ENCODE measurements at regions not wholly inside any gene's neighbourhood (a gene's known extent, or its start where the extent isn't known, plus 50 kb on each side); places are given as distances from the start of the nearest gene placed in this dataset.

DNA sequence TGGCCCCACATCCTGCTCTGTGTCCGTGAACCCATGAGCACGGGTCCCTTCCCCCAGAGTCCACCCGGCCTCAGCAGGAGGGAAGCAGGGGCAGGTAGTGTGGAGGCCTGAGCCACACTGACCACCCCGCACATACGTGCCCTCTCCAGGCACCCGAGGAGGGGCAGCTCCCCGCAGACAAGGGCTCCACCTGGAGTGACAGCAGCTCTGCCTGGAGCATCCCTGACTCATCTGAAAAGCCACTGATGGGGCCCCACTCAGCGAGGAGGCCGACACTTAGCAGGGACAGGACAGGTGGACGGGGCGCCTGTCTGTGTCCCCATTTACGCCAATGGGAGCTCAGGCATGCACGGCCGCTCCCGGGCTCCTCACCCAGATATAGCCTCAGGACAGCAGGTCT, 237.6 kb upstream of the SFSWAP start:
- Histone ChIP-seq H2AFZ (ENCODE audit: low read depth, low read length) (no peak overlapping the region), H3K36me3 (ENCODE audit: control insufficient read depth, insufficient read depth, low read length) (no peaks in the 10 kb centered on the region), H4K20me1 (replicated peaks; ENCODE audit: control insufficient read depth, insufficient read depth, low read length) (0 out of 2 replicates have a peak, but pooled peaks cover 4% of the 10 kb centered on the region), H3K4me2 (ENCODE audit: insufficient read depth, low read length) (no peak overlapping the region), H3K4me3 (no peak overlapping the region), H3K9ac (ENCODE audit: insufficient read depth in 1 of 2, low read depth in 2 of 2, low read length in 2 of 2) (no peak overlapping the region), H3K4me1 (replicated peaks in 1 of 2; ENCODE audit: control insufficient read depth in 2 of 2, insufficient read depth in 2 of 2, low read length in 2 of 2) (peaks cover 0 to 15% of the 10 kb centered on the region in 2 experiments; a peak in 3 of 5 replicates), H3K9me1 (ENCODE audit: control insufficient read depth, insufficient read depth, low read length) (no peaks in the 10 kb centered on the region), H3K79me2 (ENCODE audit: control insufficient read depth, insufficient read depth, low read length) (no peaks in the 10 kb centered on the region), H3K9me3 (replicated peaks; ENCODE audit: control insufficient read depth, insufficient read depth, low read depth, low read length) (peaks cover 3% of the 10 kb centered on the region; the same call in 1 of the 2 replicates), H3K27ac (ENCODE audit: extremely low read depth, low read depth, low read length) (no peak overlapping the region), H3K27me3 (ENCODE audit: control insufficient read depth in 2 of 2, insufficient read depth in 2 of 2, low read length in 2 of 2) (peaks cover 11 to 35% of the 10 kb centered on the region in 2 experiments; a peak in 4 of 5 replicates)
- ATAC-seq (no peak), DNase-seq (ENCODE audit: extremely low read depth in 1 of 4, low spot score in 3 of 4) (no peak), FAIRE-seq (no peak)
- intact Hi-C loops (cut with micrococcal nuclease): no loop called here
- WGBS (ENCODE audit: insufficient coverage, low coverage, missing lambda C conversion rate): 8% methylated on average over 15 of the region's 15 CpGs
- ChIA-PET CTCF (ENCODE audit: low intra/inter-chr PET ratio) (no interaction called here), POLR2A (no interaction called here)
- in situ Hi-C loops (cut with MboI): loop anchor here (5.0 kb wide), 1 partner anchor 271 kb away; no protein-coding TSS in a partner anchor
- no TSS peak for BruUV-seq (replicated peaks)
- TF ChIP-seq TAF9B (IDR thresholded peaks at IDR 0.05; ENCODE audit: partially characterized antibody): no peak
- TF ChIP-seq, protein P1, sequence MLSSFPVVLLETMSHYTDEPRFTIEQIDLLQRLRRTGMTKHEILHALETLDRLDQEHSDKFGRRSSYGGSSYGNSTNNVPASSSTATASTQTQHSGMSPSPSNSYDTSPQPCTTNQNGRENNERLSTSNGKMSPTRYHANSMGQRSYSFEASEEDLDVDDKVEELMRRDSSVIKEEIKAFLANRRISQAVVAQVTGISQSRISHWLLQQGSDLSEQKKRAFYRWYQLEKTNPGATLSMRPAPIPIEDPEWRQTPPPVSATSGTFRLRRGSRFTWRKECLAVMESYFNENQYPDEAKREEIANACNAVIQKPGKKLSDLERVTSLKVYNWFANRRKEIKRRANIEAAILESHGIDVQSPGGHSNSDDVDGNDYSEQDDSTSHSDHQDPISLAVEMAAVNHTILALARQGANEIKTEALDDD (IDR thresholded peaks at IDR 0.05): no peak
- no peak for TF ChIP-seq HDGF (IDR thresholded peaks at IDR 0.05)
- no peak for TF ChIP-seq STAG1 (CRISPR knock-in tag; IDR thresholded peaks at IDR 0.05; ENCODE audit: borderline replicate concordance)
- TF ChIP-seq ETV5 (CRISPR knock-in tag; IDR thresholded peaks at IDR 0.05; ENCODE audit: low read depth): no peak
- TF ChIP-seq, protein P2, sequence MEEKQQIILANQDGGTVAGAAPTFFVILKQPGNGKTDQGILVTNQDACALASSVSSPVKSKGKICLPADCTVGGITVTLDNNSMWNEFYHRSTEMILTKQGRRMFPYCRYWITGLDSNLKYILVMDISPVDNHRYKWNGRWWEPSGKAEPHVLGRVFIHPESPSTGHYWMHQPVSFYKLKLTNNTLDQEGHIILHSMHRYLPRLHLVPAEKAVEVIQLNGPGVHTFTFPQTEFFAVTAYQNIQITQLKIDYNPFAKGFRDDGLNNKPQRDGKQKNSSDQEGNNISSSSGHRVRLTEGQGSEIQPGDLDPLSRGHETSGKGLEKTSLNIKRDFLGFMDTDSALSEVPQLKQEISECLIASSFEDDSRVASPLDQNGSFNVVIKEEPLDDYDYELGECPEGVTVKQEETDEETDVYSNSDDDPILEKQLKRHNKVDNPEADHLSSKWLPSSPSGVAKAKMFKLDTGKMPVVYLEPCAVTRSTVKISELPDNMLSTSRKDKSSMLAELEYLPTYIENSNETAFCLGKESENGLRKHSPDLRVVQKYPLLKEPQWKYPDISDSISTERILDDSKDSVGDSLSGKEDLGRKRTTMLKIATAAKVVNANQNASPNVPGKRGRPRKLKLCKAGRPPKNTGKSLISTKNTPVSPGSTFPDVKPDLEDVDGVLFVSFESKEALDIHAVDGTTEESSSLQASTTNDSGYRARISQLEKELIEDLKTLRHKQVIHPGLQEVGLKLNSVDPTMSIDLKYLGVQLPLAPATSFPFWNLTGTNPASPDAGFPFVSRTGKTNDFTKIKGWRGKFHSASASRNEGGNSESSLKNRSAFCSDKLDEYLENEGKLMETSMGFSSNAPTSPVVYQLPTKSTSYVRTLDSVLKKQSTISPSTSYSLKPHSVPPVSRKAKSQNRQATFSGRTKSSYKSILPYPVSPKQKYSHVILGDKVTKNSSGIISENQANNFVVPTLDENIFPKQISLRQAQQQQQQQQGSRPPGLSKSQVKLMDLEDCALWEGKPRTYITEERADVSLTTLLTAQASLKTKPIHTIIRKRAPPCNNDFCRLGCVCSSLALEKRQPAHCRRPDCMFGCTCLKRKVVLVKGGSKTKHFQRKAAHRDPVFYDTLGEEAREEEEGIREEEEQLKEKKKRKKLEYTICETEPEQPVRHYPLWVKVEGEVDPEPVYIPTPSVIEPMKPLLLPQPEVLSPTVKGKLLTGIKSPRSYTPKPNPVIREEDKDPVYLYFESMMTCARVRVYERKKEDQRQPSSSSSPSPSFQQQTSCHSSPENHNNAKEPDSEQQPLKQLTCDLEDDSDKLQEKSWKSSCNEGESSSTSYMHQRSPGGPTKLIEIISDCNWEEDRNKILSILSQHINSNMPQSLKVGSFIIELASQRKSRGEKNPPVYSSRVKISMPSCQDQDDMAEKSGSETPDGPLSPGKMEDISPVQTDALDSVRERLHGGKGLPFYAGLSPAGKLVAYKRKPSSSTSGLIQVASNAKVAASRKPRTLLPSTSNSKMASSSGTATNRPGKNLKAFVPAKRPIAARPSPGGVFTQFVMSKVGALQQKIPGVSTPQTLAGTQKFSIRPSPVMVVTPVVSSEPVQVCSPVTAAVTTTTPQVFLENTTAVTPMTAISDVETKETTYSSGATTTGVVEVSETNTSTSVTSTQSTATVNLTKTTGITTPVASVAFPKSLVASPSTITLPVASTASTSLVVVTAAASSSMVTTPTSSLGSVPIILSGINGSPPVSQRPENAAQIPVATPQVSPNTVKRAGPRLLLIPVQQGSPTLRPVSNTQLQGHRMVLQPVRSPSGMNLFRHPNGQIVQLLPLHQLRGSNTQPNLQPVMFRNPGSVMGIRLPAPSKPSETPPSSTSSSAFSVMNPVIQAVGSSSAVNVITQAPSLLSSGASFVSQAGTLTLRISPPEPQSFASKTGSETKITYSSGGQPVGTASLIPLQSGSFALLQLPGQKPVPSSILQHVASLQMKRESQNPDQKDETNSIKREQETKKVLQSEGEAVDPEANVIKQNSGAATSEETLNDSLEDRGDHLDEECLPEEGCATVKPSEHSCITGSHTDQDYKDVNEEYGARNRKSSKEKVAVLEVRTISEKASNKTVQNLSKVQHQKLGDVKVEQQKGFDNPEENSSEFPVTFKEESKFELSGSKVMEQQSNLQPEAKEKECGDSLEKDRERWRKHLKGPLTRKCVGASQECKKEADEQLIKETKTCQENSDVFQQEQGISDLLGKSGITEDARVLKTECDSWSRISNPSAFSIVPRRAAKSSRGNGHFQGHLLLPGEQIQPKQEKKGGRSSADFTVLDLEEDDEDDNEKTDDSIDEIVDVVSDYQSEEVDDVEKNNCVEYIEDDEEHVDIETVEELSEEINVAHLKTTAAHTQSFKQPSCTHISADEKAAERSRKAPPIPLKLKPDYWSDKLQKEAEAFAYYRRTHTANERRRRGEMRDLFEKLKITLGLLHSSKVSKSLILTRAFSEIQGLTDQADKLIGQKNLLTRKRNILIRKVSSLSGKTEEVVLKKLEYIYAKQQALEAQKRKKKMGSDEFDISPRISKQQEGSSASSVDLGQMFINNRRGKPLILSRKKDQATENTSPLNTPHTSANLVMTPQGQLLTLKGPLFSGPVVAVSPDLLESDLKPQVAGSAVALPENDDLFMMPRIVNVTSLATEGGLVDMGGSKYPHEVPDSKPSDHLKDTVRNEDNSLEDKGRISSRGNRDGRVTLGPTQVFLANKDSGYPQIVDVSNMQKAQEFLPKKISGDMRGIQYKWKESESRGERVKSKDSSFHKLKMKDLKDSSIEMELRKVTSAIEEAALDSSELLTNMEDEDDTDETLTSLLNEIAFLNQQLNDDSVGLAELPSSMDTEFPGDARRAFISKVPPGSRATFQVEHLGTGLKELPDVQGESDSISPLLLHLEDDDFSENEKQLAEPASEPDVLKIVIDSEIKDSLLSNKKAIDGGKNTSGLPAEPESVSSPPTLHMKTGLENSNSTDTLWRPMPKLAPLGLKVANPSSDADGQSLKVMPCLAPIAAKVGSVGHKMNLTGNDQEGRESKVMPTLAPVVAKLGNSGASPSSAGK (IDR thresholded peaks at IDR 0.05): no peak
- no peak for TF ChIP-seq IRF2 (CRISPR knock-in tag; IDR thresholded peaks at IDR 0.05)
- no peak for TF ChIP-seq SREBF2 (CRISPR knock-in tag; IDR thresholded peaks at IDR 0.05)
